Coronary artery (tissue), 2 donors: ENCODE measurements at regions not wholly inside any gene's neighbourhood (a gene's known extent, or its start where the extent isn't known, plus 50 kb on each side); places are given as distances from the start of the nearest gene placed in this dataset.

Experiments
- DNase-seq: peaks from one replicate; pipeline ENCODE4 v3.0.0-alpha.2; 2017; ENCODE audit warnings: low spot score
- H3K27ac ChIP-seq, 2 donors: fragments of 200-600 bp; sonication (generic); one replicate each; pipeline ENCODE4 v1.5.1; 2016 to 2019
- H3K4me3 ChIP-seq: fragments of 200-600 bp; sonication (generic); 2 replicates; pipeline ENCODE4 v1.5.1; 2016; ENCODE audit warnings: mild to moderate bottlenecking, moderate library complexity
- TF ChIP-seq, protein P1 (sequence below): fragments of 200-600 bp; sonication (generic); IDR thresholded peaks from one replicate; pipeline ENCODE4 v1.5.1; 2019; ENCODE audit warnings: antibody characterized with exemption

DNA sequence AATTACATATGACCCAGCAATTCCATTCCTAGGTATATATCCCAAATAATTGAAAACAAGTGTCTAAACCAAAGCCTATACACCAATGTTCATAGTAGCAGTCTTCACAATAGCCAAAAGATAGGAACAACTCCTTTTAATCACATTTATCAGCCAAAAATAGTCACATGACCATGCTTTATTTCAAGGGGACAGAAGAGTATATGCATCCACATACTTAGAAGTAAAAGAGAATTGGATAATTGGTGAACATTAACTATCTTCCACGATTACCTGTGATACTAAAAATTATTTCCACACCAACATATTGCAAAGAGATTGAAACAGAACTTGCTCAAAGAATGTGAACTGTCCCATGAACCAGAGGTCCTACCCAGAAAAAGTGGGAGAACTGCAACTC, 51.8 kb upstream of the FOXE1 start:
- no peak overlapping the region for H3K27ac ChIP-seq
- no peak for DNase-seq
- H3K4me3 ChIP-seq = no peak overlapping the region
- TF ChIP-seq, protein P1, sequence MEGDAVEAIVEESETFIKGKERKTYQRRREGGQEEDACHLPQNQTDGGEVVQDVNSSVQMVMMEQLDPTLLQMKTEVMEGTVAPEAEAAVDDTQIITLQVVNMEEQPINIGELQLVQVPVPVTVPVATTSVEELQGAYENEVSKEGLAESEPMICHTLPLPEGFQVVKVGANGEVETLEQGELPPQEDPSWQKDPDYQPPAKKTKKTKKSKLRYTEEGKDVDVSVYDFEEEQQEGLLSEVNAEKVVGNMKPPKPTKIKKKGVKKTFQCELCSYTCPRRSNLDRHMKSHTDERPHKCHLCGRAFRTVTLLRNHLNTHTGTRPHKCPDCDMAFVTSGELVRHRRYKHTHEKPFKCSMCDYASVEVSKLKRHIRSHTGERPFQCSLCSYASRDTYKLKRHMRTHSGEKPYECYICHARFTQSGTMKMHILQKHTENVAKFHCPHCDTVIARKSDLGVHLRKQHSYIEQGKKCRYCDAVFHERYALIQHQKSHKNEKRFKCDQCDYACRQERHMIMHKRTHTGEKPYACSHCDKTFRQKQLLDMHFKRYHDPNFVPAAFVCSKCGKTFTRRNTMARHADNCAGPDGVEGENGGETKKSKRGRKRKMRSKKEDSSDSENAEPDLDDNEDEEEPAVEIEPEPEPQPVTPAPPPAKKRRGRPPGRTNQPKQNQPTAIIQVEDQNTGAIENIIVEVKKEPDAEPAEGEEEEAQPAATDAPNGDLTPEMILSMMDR = no peak

GRCh38 chr9:97802276-97802675, 50.8 kb upstream of the FOXE1 start:
- Histone ChIP-seq H3K27ac (no peak overlapping the region), H3K4me3 (no peak overlapping the region)
- DNase-seq = no peak
- TF ChIP-seq, protein P1 = no peak

GRCh38 chr9:97803167-97804058, 49.6 kb upstream of the FOXE1 start:
- Histone ChIP-seq H3K27ac (no peak overlapping the region), H3K4me3 (peak overlapping the region; percentile 69)
- TF ChIP-seq, protein P1 = no peak
- DNase-seq = no peak
